ENCODE measurements at regions not wholly inside any gene's neighbourhood (a gene's known extent, or its start where the extent isn't known, plus 50 kb on each side); places are given as distances from the start of the nearest gene placed in this dataset.
"Not testable (repeated sequence)": the region's sequence is repeated elsewhere in the genome, so short reads cannot be mapped to it uniquely, and the experiment has no call there.

DNA sequence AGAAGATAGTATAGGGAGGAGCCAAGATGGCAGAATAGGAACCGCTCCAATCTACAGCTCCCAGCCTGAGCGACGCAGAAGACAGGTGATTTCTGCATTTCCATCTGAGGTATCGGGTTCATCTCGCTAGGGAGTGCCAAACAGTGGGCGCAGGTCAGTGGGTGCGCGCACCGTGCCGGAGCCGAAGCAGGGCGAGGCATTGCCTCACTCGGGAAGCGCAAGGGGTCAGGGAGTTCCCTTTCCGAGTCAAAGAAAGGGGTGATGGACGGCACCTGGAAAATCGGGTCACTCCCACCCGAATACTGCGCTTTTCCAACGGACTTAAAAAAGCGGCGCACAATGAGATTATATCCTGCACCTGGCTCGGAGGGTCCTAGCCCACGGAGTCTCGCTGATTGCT lies 201.2 kb downstream of the CETN3 start:
- H2BK120ac ChIP-seq (ENCODE audit: low read depth, low read length); H3K79me1 ChIP-seq (ENCODE audit: low read depth in 1 of 2, low read length in 2 of 2); intact Hi-C loops (cut with micrococcal nuclease); ATAC-seq (ENCODE audit: low read depth); H3K23ac ChIP-seq (ENCODE audit: low read depth, low read length); H3K9ac ChIP-seq (ENCODE audit: low read depth, low read length); H2BK20ac ChIP-seq (ENCODE audit: low read depth, low read length); BruUV-seq (replicated peaks); H2AK5ac ChIP-seq (ENCODE audit: low read depth, low read length); POLR2A ChIA-PET (ENCODE audit: unreplicated experiment); H3K9me3 ChIP-seq (ENCODE audit: control insufficient read depth, insufficient read depth, low read length); CTCF ChIA-PET; dilution Hi-C loops (cut with HindIII; ENCODE audit: low sequenced_read_pairs, unreplicated experiment); H3K36me3 ChIP-seq (ENCODE audit: control insufficient read depth, insufficient read depth, low read length); H2AFZ ChIP-seq (replicated peaks; ENCODE audit: low read length, poor library complexity); H4K91ac ChIP-seq (ENCODE audit: insufficient read depth, low read depth, low read length); H2AK9ac ChIP-seq (replicated peaks; ENCODE audit: low read depth, low read length, poor library complexity); H3K18ac ChIP-seq (ENCODE audit: low read depth, low read length); H3K4me1 ChIP-seq (ENCODE audit: control insufficient read depth, insufficient read depth, low read length); H3K27ac ChIP-seq (ENCODE audit: insufficient read depth, low read length); H2BK5ac ChIP-seq (ENCODE audit: low read depth, low read length, poor library complexity, severe bottlenecking); H3K14ac ChIP-seq (replicated peaks; ENCODE audit: low read depth, low read length); H3K27me3 ChIP-seq (ENCODE audit: control insufficient read depth, insufficient read depth, low read length); H3K4me2 ChIP-seq (ENCODE audit: low read depth, low read length); in situ Hi-C loops (cut with MboI; ENCODE audit: low sequenced_read_pairs); H3K9me1 ChIP-seq (ENCODE audit: insufficient read depth, low read length); H3K4ac ChIP-seq (ENCODE audit: low read depth, low read length); H4K20me1 ChIP-seq (ENCODE audit: insufficient read depth, low read length); H4K8ac ChIP-seq (ENCODE audit: low read depth in 2 of 2, low read length in 2 of 2); DNase-seq; H4K5ac ChIP-seq (ENCODE audit: low read depth, low read length); H3K4me3 ChIP-seq (ENCODE audit: insufficient read depth, low read depth, low read length); H2BK15ac ChIP-seq (ENCODE audit: low read depth, low read length); H3K56ac ChIP-seq (ENCODE audit: extremely low read depth, insufficient read depth, low read length): not testable (repeated sequence)
- WGBS, 2 experiments (ENCODE audit: extremely low coverage in 2 of 2, insufficient read length in 1 of 2) = no CpG with 5 or more reads among the region's 25 CpGs
